HG03469 (cell line): ENCODE measurements at regions not wholly inside any gene's neighbourhood (a gene's known extent, or its start where the extent isn't known, plus 50 kb on each side); places are given as distances from the start of the nearest gene placed in this dataset.
"Not testable (repeated sequence)": the region's sequence is repeated elsewhere in the genome, so short reads cannot be mapped to it uniquely, and the experiment has no call there.

ENCODE experiments used
- ATAC-seq: cut with Tn5 transposase; IDR thresholded peaks from one replicate; pipeline ENCODE4 v1.9.1; 2021; ENCODE audit warnings: mild to moderate bottlenecking, moderate library complexity, moderate number of reproducible peaks; ENCODE audit not compliant: unreplicated experiment

GRCh38 chr2:64867253-64867996, 121.8 kb upstream of the SLC1A4 start:
- no peak for ATAC-seq

GRCh38 chr2:64869126-64869525, 120.1 kb upstream of the SLC1A4 start:
- no peak for ATAC-seq

GRCh38 chr2:64873472-64873924, 115.7 kb upstream of the SLC1A4 start:
- ATAC-seq = peak; percentile 58

DNA sequence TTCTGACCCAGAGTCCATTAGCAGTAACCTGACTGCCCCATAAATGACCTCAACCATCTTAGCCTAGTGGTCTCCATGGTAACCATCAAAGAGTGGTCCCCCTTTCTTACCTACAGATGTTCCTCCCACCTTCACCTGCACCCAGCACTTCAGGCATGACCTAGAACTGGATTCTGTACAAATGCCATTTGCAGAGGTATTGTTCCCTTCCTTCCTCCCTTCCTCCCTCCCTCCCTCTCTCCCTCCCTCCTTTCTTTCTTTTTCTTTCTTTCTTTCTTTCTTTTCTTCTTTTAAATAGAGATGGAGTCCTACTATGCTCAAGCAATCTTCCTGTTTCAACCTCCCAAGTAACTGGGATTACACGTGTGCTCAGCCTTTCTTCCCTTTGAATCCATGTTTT, 114.6 kb upstream of the SLC1A4 start:
- no peak for ATAC-seq

GRCh38 chr2:64875368-64875767, 113.8 kb upstream of the SLC1A4 start:
- no peak for ATAC-seq

GRCh38 chr2:64876137-64876647, 113.0 kb upstream of the SLC1A4 start:
- no peak for ATAC-seq

- ATAC-seq = no peak
Measured at GRCh38 chr2:64879745-64880144, 109.5 kb upstream of the SLC1A4 start.

DNA sequence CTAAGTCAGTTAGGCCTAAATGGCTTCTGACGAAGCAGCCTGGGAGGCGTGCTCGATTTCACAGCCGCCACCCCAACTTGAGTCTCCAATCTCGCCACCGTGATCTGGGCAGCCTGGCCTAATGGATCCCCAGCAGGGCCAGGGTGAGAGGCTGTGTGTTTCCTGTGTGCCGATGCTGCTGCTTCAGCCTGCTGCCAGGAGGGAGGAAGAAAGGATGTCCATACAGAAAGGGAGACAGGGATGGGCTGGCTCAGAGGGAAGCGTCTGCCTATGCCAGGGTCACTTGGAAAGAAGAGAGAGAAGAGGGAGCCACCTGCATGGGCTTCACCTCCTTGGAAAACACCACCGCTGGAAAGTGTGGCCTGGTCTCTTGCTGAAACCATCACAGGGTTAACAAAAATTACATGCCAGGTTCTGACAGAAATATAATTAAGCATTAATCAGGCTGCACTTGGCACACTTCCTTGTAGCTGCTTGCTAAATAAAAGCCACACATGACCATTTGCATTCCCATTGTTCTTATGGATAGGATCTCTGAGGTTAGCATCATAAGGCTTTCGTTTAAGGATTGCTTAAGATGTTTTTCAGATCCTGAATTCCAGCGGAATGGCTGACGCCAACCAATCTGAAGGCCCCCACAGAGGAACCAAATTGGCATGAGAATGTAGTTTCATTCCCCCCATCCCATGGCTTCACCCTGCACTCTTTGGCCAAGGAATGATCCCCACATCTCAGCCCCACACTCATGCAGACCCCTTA, 108.8 kb upstream of the SLC1A4 start:
- no peak for ATAC-seq

DNA sequence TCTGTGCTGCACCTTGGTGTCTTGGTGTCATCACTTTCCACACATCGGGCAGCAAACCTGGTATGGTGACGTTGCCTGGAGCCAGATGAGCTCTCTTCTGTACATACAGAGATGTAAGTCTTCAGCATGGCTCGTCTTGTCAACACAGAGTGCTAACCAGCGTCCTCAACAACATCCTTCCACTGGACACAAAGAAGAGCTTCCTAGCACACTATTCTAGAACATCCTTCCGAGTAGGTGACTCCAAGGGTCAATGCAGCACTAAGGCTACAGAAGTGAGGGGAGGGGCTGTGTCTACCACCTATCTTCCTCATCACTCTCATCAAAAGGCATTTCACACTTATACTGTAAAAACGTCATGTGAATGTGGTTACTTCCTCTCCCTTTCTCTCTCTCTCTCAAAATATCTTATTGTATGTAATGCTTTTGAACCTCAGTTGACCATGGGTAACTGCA, 108.1 kb upstream of the SLC1A4 start:
- ATAC-seq = no peak

GRCh38 chr2:64887565-64887964, 101.6 kb upstream of the SLC1A4 start:
- no peak for ATAC-seq

DNA sequence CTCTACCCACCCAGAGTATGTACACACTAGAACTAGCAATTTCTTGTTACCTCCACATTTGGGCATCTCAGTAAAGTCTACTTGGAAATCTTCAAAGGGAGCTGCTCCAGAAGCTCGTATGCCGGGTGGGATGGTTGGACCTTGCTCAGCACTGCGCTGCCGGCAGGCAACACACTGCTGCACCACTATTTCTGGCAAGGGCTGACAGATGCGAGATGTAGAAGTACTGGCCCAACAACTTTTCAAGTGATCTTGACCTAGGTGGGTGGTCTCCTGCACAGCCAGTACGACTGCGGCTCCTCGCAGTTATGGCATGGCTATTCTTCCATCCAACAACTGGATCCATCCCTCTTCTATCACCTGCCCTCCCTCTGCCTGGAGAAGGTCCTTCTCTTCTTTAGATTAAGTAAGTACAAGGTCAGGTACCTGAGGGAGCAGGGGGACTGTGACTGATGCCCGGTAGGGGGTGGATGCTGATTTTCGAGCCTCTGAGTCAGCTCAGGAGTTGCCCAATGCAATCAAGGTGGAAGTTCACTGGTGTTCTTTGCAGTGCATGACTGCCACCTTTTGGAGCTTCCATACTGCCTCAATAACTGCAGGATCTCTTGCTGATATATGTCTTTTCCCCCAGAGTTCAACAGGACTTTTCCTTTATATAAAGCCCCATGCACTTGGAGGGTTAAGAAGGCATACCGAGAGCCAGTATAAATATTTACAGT, 100.4 kb upstream of the SLC1A4 start:
- no peak for ATAC-seq

DNA sequence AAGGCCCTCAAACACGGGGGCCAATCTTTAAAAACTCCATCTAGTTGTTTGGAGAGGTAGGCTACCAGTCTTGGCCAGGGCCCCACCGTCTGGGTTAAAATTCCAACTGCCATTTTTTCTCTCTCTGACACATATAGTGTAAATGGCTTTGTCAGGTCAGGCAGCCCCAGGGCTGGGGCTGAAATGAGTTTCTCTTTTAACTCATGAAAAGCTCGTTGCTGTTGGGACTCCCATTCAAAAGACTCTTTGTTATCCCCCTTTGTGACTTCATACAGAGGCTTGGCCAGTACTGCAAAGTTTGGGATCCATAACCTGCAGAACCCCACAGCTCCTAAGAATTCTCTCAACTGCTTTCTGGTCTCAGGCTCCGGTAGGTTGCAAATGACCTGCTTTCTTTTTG, 99.4 kb upstream of the SLC1A4 start:
- ATAC-seq = no peak

DNA sequence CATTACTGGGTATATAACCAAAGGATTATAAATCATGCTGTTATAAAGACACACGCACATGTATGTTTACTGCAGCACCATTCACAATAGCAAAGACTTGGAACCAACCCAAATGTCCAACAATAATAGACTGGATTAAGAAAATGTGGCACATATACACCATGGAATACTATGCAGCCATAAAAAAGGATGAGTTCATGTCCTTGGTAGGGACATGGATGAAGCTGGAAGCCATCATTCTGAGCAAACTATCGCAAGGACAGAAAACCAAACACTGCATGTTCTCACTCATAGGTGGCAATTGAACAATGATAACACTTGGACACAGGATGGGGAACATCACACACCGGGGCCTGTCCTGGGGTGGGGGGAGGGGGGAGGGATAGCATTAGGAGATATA, 92.6 kb upstream of the SLC1A4 start:
- ATAC-seq = not testable (repeated sequence)

GRCh38 chr2:64899081-64899865, 89.9 kb upstream of the SLC1A4 start:
- ATAC-seq = no peak

GRCh38 chr2:64899876-64900275, 89.3 kb upstream of the SLC1A4 start:
- ATAC-seq = not testable (repeated sequence)

- ATAC-seq = no peak
Measured at GRCh38 chr2:64904413-64905329, 84.5 kb upstream of the SLC1A4 start.

GRCh38 chr2:64905338-64906024, 83.7 kb upstream of the SLC1A4 start:
- ATAC-seq = no peak

- no peak for ATAC-seq
Measured at GRCh38 chr2:64906853-64907536, 82.2 kb upstream of the SLC1A4 start.
